Mammary epithelial cell (primary cell): ENCODE measurements at regions not wholly inside any gene's neighbourhood (a gene's known extent, or its start where the extent isn't known, plus 50 kb on each side); places are given as distances from the start of the nearest gene placed in this dataset.

Source experiments
- EZH2 ChIP-seq: IDR thresholded peaks from 2 replicates; pipeline ENCODE4 v1.6.1; 2012; ENCODE audit warnings: low read length, inconsistent platforms, borderline replicate concordance
- TF ChIP-seq, protein P1 (sequence below), 2 donors: IDR thresholded peaks in 1 of 2; conservative IDR thresholded peaks in 1 of 2; 2 replicates each; pipeline ENCODE4 v1.5.1; 2011 to 2012; ENCODE audit warnings: inconsistent platforms in 2 of 2, low read length in 2 of 2, mild to moderate bottlenecking in 2 of 2, control low read depth in 1 of 2, low read depth in 1 of 2; ENCODE audit not compliant: insufficient read depth in 1 of 2; ENCODE audit errors: extremely low read depth in 1 of 2

DNA sequence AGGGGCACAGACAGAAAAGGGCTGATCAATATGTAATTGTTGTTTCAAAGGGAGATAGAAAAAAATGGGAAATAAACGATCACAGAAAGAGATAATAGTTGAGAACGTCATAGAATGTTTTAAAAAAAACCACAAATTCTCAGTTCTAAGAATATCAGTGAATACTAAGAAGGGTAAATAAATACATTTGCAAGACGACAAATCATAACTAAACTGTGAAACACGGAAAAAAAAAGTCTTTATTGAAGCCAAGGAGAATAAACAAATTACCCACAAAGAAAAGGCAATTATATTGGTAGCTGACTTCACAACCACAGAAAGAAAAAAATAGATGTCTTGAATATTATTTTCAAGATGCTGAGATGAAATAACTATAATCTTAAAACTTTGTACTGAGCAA lies 305.2 kb upstream of the STEAP1 start:
- TF ChIP-seq, protein P1, sequence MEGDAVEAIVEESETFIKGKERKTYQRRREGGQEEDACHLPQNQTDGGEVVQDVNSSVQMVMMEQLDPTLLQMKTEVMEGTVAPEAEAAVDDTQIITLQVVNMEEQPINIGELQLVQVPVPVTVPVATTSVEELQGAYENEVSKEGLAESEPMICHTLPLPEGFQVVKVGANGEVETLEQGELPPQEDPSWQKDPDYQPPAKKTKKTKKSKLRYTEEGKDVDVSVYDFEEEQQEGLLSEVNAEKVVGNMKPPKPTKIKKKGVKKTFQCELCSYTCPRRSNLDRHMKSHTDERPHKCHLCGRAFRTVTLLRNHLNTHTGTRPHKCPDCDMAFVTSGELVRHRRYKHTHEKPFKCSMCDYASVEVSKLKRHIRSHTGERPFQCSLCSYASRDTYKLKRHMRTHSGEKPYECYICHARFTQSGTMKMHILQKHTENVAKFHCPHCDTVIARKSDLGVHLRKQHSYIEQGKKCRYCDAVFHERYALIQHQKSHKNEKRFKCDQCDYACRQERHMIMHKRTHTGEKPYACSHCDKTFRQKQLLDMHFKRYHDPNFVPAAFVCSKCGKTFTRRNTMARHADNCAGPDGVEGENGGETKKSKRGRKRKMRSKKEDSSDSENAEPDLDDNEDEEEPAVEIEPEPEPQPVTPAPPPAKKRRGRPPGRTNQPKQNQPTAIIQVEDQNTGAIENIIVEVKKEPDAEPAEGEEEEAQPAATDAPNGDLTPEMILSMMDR (conservative IDR thresholded peaks at IDR 0.05 in 1 of 2, IDR thresholded peaks at IDR 0.05 in 1 of 2; ENCODE audit: extremely low read depth in 1 of 2, insufficient read depth in 1 of 2, low read depth in 1 of 2, low read length in 2 of 2), result no peak
- no peak for TF ChIP-seq EZH2
